ENCODE measurements at regions not wholly inside any gene's neighbourhood (a gene's known extent, or its start where the extent isn't known, plus 50 kb on each side); places are given as distances from the start of the nearest gene placed in this dataset.

DNA sequence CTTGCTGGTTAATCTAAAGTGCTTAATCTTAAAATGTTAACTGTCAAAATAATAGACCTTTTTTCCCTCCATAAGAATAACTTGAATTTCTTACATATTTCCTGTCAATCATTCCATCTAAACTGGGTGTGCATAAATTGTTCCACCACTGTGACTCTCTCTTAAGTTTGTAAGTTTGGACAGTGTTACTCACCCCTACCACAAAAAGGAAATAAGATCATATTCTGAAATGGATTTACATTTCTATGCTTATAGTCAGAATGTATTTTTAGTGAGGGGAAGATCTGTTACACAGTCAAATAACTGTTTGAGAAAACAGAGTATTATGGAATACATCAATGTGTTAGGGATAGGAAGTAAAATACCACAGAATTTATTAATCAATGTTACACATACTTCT lies 109.6 kb upstream of the DPYD start:
- H3K9me3 ChIP-seq = no peaks in the 10 kb centered on the region
- no peaks in the 10 kb centered on the region for H3K4me1 ChIP-seq (ENCODE audit: insufficient read depth)
- TF ChIP-seq, protein P1, sequence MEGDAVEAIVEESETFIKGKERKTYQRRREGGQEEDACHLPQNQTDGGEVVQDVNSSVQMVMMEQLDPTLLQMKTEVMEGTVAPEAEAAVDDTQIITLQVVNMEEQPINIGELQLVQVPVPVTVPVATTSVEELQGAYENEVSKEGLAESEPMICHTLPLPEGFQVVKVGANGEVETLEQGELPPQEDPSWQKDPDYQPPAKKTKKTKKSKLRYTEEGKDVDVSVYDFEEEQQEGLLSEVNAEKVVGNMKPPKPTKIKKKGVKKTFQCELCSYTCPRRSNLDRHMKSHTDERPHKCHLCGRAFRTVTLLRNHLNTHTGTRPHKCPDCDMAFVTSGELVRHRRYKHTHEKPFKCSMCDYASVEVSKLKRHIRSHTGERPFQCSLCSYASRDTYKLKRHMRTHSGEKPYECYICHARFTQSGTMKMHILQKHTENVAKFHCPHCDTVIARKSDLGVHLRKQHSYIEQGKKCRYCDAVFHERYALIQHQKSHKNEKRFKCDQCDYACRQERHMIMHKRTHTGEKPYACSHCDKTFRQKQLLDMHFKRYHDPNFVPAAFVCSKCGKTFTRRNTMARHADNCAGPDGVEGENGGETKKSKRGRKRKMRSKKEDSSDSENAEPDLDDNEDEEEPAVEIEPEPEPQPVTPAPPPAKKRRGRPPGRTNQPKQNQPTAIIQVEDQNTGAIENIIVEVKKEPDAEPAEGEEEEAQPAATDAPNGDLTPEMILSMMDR (IDR thresholded peaks at IDR 0.05) = no peak
- no peak for TF ChIP-seq POLR2A (IDR thresholded peaks at IDR 0.05)
- TF ChIP-seq EP300 (IDR thresholded peaks at IDR 0.05) = no peak
- H3K4me3 ChIP-seq = no peak overlapping the region
- intact Hi-C loops (cut with DNase I) = no loop called here
- no peaks in the 10 kb centered on the region for H3K36me3 ChIP-seq
- H3K27ac ChIP-seq = no peak overlapping the region
- H3K27me3 ChIP-seq = peaks cover 2% of the 10 kb centered on the region
- DNase-seq = no peak

GRCh38 chr1:98028800-98029199 lies 108.0 kb upstream of the DPYD start:
- H3K4me3 ChIP-seq = no peak overlapping the region
- H3K27ac ChIP-seq = no peak overlapping the region
- WGBS, 3 donors = 86 to 89% (median 87%) methylated on average over 6 of the region's 6 CpGs
- no peaks in the 10 kb centered on the region for H3K4me1 ChIP-seq (ENCODE audit: insufficient read depth)
- TF ChIP-seq, protein P1 (IDR thresholded peaks at IDR 0.05) = no peak
- no peak for TF ChIP-seq EP300 (IDR thresholded peaks at IDR 0.05)
- no peak for TF ChIP-seq POLR2A (IDR thresholded peaks at IDR 0.05)
- DNase-seq = no peak
- no peaks in the 10 kb centered on the region for H3K36me3 ChIP-seq
- no peaks in the 10 kb centered on the region for H3K9me3 ChIP-seq
- peaks cover 2% of the 10 kb centered on the region for H3K27me3 ChIP-seq
- intact Hi-C loops (cut with DNase I) = no loop called here

- Histone ChIP-seq H3K27me3 (peaks cover 2% of the 10 kb centered on the region), H3K27ac (no peak overlapping the region), H3K4me1 (ENCODE audit: insufficient read depth) (no peaks in the 10 kb centered on the region), H3K4me3 (no peak overlapping the region), H3K36me3 (no peaks in the 10 kb centered on the region), H3K9me3 (no peaks in the 10 kb centered on the region)
- intact Hi-C loops (cut with DNase I) = no loop called here
- TF ChIP-seq POLR2A (IDR thresholded peaks at IDR 0.05) (no peak), EP300 (IDR thresholded peaks at IDR 0.05) (no peak)
- TF ChIP-seq, protein P1 (IDR thresholded peaks at IDR 0.05) = no peak
- WGBS, 3 donors = 93 to 97% (median 95%) methylated on average over 2 of the region's 2 CpGs
- DNase-seq = no peak
Observed at GRCh38 chr1:98027103-98027705, 106.4 kb upstream of the DPYD start.

DNA sequence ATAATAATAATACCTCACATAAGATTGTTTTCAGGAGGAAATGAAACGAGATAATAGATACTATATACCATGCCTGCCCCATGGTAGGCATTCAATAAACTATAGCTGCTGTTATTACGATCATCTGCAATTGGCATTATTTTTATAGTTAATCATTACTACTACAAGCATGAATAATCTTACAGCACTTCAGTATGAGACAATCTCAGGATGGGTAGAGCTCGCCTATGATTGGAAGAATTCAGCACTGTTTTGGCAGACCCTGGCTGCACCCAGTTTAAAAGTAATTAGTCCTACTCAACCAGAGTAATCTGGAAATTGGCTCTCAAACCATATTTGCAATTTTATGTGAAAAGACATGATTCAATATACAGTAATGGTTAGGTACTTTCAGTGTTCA lies 105.0 kb upstream of the DPYD start:
- Histone ChIP-seq H3K36me3 (no peaks in the 10 kb centered on the region), H3K4me1 (ENCODE audit: insufficient read depth) (no peaks in the 10 kb centered on the region), H3K9me3 (no peaks in the 10 kb centered on the region), H3K27ac (no peak overlapping the region), H3K27me3 (peaks cover 2% of the 10 kb centered on the region), H3K4me3 (no peak overlapping the region)
- DNase-seq = no peak
- intact Hi-C loops (cut with DNase I) = no loop called here
- no peak for TF ChIP-seq EP300 (IDR thresholded peaks at IDR 0.05)
- no peak for TF ChIP-seq POLR2A (IDR thresholded peaks at IDR 0.05)
- WGBS, 3 donors = 78 to 89% (median 85%) methylated on average over 3 of the region's 3 CpGs

DNA sequence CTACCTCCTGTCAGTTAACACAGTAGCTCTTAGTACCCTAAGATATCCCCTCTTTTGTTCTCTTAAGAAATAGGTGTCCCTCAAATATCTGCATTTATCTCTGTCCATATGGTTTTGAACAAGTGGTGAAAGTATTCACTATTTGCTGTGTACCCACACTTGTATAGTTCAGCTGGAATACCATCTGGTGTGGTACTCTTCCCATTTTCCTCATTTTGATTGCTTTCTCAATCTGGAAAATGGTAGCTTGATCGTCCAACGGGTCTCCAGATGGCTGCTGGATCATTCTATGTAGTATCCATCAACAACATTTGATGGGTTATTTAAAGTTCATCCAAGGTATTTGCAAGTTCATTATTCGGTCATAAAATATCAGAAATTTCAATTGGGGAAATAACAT lies 100.3 kb upstream of the DPYD start:
- Histone ChIP-seq H3K36me3 (no peaks in the 10 kb centered on the region), H3K27me3 (no peaks in the 10 kb centered on the region), H3K27ac (no peak overlapping the region), H3K9me3 (peaks cover 0 to 3% of the 10 kb centered on the region in 2 donors), H3K4me3 (no peak overlapping the region), H3K4me1 (ENCODE audit: insufficient read depth) (no peaks in the 10 kb centered on the region)
- no peak for DNase-seq
- 80 to 88% (median 83%) methylated on average over 3 of the region's 3 CpGs for WGBS, 3 donors
- TF ChIP-seq, protein P1 (IDR thresholded peaks at IDR 0.05) = no peak
- TF ChIP-seq POLR2A (IDR thresholded peaks at IDR 0.05) (no peak), EP300 (IDR thresholded peaks at IDR 0.05) (no peak)
- intact Hi-C loops (cut with DNase I) = no loop called here

All from ovary (tissue), 7 donors.